Type B pancreatic cell (in vitro differentiated cells): ENCODE measurements at regions not wholly inside any gene's neighbourhood (a gene's known extent, or its start where the extent isn't known, plus 50 kb on each side); places are given as distances from the start of the nearest gene placed in this dataset.

Experiments used
- DNase-seq: peaks from one replicate; pipeline ENCODE4 v3.0.0; 2021; ENCODE audit warnings: mixed read lengths; ENCODE audit not compliant: unreplicated experiment; ENCODE audit errors: extremely low spot score
- H3K27ac Mint-ChIP-seq: 2 replicates; pipeline ENCODE4 v1.8.0; 2021; ENCODE audit warnings: mild to moderate bottlenecking, mixed read lengths
- H3K27me3 Mint-ChIP-seq: 2 replicates; pipeline ENCODE4 v1.8.0; 2021; ENCODE audit warnings: mixed read lengths
- H3K36me3 Mint-ChIP-seq: 2 replicates; pipeline ENCODE4 v1.8.0; 2021; ENCODE audit warnings: mixed read lengths
- H3K4me1 Mint-ChIP-seq: one replicate; pipeline ENCODE4 v1.8.0; 2021; ENCODE audit warnings: mixed read lengths; ENCODE audit not compliant: unreplicated experiment
- H3K4me3 Mint-ChIP-seq: 2 replicates; pipeline ENCODE4 v1.8.0; 2021; ENCODE audit warnings: mild to moderate bottlenecking, mixed read lengths
- H3K9me3 Mint-ChIP-seq: 2 replicates; pipeline ENCODE4 v1.8.0; 2021; ENCODE audit warnings: mixed read lengths
- CTCF ChIP-seq: fragments of 200-600 bp; sonication (generic); conservative IDR thresholded peaks from 2 replicates; pipeline ENCODE4 v1.5.0; 2021; ENCODE audit warnings: antibody characterized with exemption, mild to moderate bottlenecking

DNA sequence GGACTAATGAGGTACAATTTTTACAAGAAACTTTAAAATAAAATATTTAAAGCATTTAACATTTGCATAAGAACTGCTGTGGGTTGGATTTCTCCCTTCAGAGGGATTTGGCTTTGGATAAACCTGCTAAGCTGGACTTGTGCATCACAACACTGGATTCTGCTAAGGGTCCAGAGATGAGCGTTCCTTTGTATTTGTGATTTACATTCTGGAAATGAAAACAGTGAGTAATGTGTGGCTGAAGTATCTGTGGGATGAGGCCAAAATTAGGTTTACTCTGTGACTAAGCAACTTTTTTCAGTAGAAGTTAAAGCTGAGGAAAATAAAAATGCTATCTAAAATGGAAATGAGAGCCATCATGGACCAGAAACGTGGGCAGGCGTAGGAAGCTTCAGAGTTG, 494.3 kb downstream of the EPM2A start:
- Mint-ChIP-seq H3K27ac (no peak overlapping the region), H3K9me3 (no peaks in the 10 kb centered on the region), H3K4me3 (no peak overlapping the region), H3K36me3 (no peaks in the 10 kb centered on the region), H3K4me1 (peaks cover 6% of the 10 kb centered on the region), H3K27me3 (peaks cover 3% of the 10 kb centered on the region)
- no peak for TF ChIP-seq CTCF
- DNase-seq: no peak

DNA sequence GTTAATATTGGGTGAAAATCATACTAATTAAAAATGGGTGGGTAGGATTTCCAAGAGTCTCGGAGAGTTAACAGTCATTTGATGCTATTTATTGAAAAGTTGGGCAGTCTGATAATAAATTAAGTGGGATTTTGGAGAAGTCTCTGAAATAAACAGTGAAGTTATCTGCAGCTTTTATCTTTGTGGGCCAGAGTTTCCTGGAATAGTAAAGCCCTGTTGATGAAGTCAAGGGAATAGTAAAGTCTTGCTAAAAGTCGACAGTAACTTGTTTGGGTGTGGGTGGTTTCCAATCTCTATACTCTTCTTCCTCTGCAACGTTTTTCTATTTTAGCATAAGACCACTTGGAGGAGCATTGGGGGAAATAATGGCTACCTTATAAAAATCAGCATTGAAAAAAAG, 493.6 kb downstream of the EPM2A start:
- Mint-ChIP-seq H3K9me3 (no peaks in the 10 kb centered on the region), H3K4me3 (no peak overlapping the region), H3K27ac (no peak overlapping the region), H3K4me1 (peaks cover 6% of the 10 kb centered on the region), H3K27me3 (peaks cover 3% of the 10 kb centered on the region), H3K36me3 (no peaks in the 10 kb centered on the region)
- no peak for TF ChIP-seq CTCF
- DNase-seq: no peak

DNA sequence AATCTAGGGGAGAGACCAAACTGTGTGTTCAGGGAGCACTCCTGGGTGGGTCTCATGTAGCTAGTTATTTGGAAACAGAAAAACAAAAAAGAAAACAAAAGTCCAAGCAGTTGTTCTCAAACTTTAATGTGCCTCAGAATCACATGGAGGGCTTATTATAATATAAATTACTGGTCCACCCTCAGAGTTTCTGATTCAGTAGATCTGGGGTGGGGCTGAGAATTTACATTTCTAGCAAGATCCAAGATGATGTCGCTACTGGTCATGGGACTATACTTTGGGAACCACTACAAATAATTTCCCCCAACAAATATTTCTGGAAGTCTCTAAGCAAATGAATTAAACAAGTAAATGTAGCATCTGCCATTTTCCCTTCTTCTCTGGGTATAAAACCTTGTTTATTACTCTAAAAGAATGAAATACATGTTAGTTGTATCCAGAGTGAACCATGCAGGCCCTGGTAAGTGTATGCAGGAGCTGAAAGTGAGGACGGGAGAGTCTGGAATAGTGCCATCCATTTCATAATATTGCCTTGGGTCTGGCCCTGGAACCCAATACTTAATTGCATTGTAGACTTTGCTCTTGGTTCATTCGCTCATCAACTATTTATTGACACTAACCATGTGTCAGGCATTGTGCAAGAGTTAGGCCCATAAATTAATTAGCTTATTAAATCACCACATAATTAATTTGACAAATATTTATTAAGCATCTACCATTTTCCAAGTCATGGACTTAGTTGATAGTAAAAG, 490.8 kb downstream of the EPM2A start:
- Mint-ChIP-seq H3K4me1 (peaks cover 4% of the 10 kb centered on the region), H3K27ac (no peak overlapping the region), H3K36me3 (no peaks in the 10 kb centered on the region), H3K9me3 (no peaks in the 10 kb centered on the region), H3K4me3 (no peak overlapping the region), H3K27me3 (no peaks in the 10 kb centered on the region)
- no peak for DNase-seq
- TF ChIP-seq CTCF: no peak

GRCh38 chr6:145245119-145245518, 490.2 kb downstream of the EPM2A start:
- H3K4me1 Mint-ChIP-seq: peaks cover 4% of the 10 kb centered on the region
- H3K27me3 Mint-ChIP-seq: no peaks in the 10 kb centered on the region
- no peak overlapping the region for H3K4me3 Mint-ChIP-seq
- no peaks in the 10 kb centered on the region for H3K9me3 Mint-ChIP-seq
- no peaks in the 10 kb centered on the region for H3K36me3 Mint-ChIP-seq
- TF ChIP-seq CTCF: no peak
- no peak for DNase-seq
- no peak overlapping the region for H3K27ac Mint-ChIP-seq

GRCh38 chr6:145247692-145248419, 487.5 kb downstream of the EPM2A start:
- H3K36me3 Mint-ChIP-seq: no peaks in the 10 kb centered on the region
- H3K27ac Mint-ChIP-seq: no peak overlapping the region
- no peak for DNase-seq
- H3K27me3 Mint-ChIP-seq: no peaks in the 10 kb centered on the region
- H3K9me3 Mint-ChIP-seq: no peaks in the 10 kb centered on the region
- H3K4me3 Mint-ChIP-seq: no peak overlapping the region
- no peak for TF ChIP-seq CTCF
- H3K4me1 Mint-ChIP-seq: peaks cover 4% of the 10 kb centered on the region
